Activated B cell treated with CpG ODN at 0.5 μM for 24 hours (primary cell): ENCODE measurements at regions not wholly inside any gene's neighbourhood (a gene's known extent, or its start where the extent isn't known, plus 50 kb on each side); places are given as distances from the start of the nearest gene placed in this dataset.
"Not testable (repeated sequence)": the region's sequence is repeated elsewhere in the genome, so short reads cannot be mapped to it uniquely, and the experiment has no call there.

Source experiments
- ATAC-seq: fragments of 200-7000 bp; cut with Tn5 transposase; one replicate; pipeline ENCODE4 v1.10.0; 2021; ENCODE audit warnings: low read depth, mild to moderate bottlenecking, moderate library complexity
- CTCF ChIA-PET: fragments of 350-600 bp; sonication (Branson Sonifier 250); formaldehyde crosslinking; loops from one replicate; lab custom pipeline; 2021; ENCODE audit warnings: antibody characterized with exemption; lab: Charles Lee
- POLR2A ChIA-PET: fragments of 350-600 bp; sonication (Branson Sonifier 250); formaldehyde crosslinking; loops from one replicate; lab custom pipeline; 2021; ENCODE audit warnings: antibody characterized with exemption; lab: Charles Lee
- DNase-seq: peaks from one replicate; pipeline ENCODE4 v3.0.0; 2022
- H3K27ac Mint-ChIP-seq: one replicate; pipeline ENCODE4 v1.8.0; 2020; ENCODE audit warnings: mixed read lengths
- H3K27me3 Mint-ChIP-seq: one replicate; pipeline ENCODE4 v1.8.0; 2021; ENCODE audit warnings: mixed read lengths
- H3K36me3 Mint-ChIP-seq: one replicate; pipeline ENCODE4 v1.8.0; 2021; ENCODE audit warnings: low read depth, mixed read lengths
- H3K4me1 Mint-ChIP-seq: one replicate; pipeline ENCODE4 v1.8.0; 2021; ENCODE audit warnings: mixed read lengths
- H3K4me3 Mint-ChIP-seq: one replicate; pipeline ENCODE4 v1.8.0; 2020; ENCODE audit warnings: mild to moderate bottlenecking, mixed read lengths
- H3K9me3 Mint-ChIP-seq: one replicate; pipeline ENCODE4 v1.8.0; 2020; ENCODE audit warnings: mixed read lengths
- intact Hi-C: fragments of 100-400 bp; cut with micrococcal nuclease; formaldehyde crosslinking; loops from one replicate; pipeline ENCODE4 v1.15.1; 2024
- TF ChIP-seq, protein P1 (sequence below): fragments of 200-600 bp; IDR thresholded peaks from one replicate; pipeline ENCODE4 v1.8.0; 2022; ENCODE audit warnings: antibody characterized with exemption, mild to moderate bottlenecking

- Mint-ChIP-seq H3K9me3 (peaks cover 7% of the 10 kb centered on the region), H3K4me1 (no peaks in the 10 kb centered on the region)
- CTCF ChIA-PET, result no interaction called here
Observed at GRCh38 chr2:163909411-163910080, 173.7 kb upstream of the FIGN start.

GRCh38 chr2:163906410-163906809 lies 170.6 kb upstream of the FIGN start:
- H3K4me3 Mint-ChIP-seq, result no peak overlapping the region
- no peak overlapping the region for H3K27ac Mint-ChIP-seq
- H3K4me1 Mint-ChIP-seq, result no peaks in the 10 kb centered on the region
- H3K27me3 Mint-ChIP-seq, result no peaks in the 10 kb centered on the region
- ChIA-PET POLR2A (no interaction called here), CTCF (no interaction called here)
- no peaks in the 10 kb centered on the region for H3K36me3 Mint-ChIP-seq
- TF ChIP-seq, protein P1, sequence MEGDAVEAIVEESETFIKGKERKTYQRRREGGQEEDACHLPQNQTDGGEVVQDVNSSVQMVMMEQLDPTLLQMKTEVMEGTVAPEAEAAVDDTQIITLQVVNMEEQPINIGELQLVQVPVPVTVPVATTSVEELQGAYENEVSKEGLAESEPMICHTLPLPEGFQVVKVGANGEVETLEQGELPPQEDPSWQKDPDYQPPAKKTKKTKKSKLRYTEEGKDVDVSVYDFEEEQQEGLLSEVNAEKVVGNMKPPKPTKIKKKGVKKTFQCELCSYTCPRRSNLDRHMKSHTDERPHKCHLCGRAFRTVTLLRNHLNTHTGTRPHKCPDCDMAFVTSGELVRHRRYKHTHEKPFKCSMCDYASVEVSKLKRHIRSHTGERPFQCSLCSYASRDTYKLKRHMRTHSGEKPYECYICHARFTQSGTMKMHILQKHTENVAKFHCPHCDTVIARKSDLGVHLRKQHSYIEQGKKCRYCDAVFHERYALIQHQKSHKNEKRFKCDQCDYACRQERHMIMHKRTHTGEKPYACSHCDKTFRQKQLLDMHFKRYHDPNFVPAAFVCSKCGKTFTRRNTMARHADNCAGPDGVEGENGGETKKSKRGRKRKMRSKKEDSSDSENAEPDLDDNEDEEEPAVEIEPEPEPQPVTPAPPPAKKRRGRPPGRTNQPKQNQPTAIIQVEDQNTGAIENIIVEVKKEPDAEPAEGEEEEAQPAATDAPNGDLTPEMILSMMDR, result no peak
- intact Hi-C loops, result no loop called here
- no peak for ATAC-seq
- DNase-seq, result no peak
- peaks cover 5% of the 10 kb centered on the region for H3K9me3 Mint-ChIP-seq

More at GRCh38 chr2:163909411-163910080, 173.7 kb upstream of the FIGN start:
- no peaks in the 10 kb centered on the region for H3K27me3 Mint-ChIP-seq
- no peaks in the 10 kb centered on the region for H3K36me3 Mint-ChIP-seq
- no peak overlapping the region for H3K4me3 Mint-ChIP-seq
- DNase-seq (no peak), ATAC-seq (no peak)
- POLR2A ChIA-PET, result no interaction called here
- TF ChIP-seq, protein P1, result no peak
- intact Hi-C loops, result no loop called here
- H3K27ac Mint-ChIP-seq, result no peak overlapping the region

- ATAC-seq, result no peak
- ChIA-PET POLR2A (no interaction called here), CTCF (no interaction called here)
- H3K9me3 Mint-ChIP-seq, result peaks cover 20% of the 10 kb centered on the region
- no peaks in the 10 kb centered on the region for H3K4me1 Mint-ChIP-seq
- no peak overlapping the region for H3K4me3 Mint-ChIP-seq
- H3K36me3 Mint-ChIP-seq, result no peaks in the 10 kb centered on the region
- no peaks in the 10 kb centered on the region for H3K27me3 Mint-ChIP-seq
- no peak for DNase-seq
- TF ChIP-seq, protein P1, result no peak
- intact Hi-C loops, result no loop called here
- H3K27ac Mint-ChIP-seq, result no peak overlapping the region
Observed at GRCh38 chr2:163897799-163898198, 162.0 kb upstream of the FIGN start.

DNA sequence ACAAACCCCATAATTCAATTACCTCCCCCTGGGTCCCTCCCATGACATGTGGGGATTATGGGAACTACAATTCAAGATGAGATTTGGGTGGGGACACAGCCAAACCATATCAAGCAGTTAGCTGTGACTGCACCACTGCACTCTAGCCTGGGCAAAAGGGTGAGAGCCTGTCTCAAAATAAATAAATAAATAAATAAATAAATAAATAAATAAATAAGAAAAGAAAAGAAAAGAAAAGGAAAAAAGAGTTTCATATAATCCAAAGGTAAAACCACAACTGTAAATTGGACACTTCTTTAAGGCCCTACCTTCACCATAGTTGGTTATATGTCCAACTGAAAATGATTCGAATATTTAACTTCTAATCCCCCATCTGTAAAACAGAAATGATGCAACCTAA lies 157.6 kb upstream of the FIGN start:
- intact Hi-C loops, H3K27me3 Mint-ChIP-seq, H3K36me3 Mint-ChIP-seq, H3K4me3 Mint-ChIP-seq, H3K27ac Mint-ChIP-seq, DNase-seq, CTCF ChIA-PET, H3K4me1 Mint-ChIP-seq, POLR2A ChIA-PET, H3K9me3 Mint-ChIP-seq, ATAC-seq: not testable (repeated sequence)

DNA sequence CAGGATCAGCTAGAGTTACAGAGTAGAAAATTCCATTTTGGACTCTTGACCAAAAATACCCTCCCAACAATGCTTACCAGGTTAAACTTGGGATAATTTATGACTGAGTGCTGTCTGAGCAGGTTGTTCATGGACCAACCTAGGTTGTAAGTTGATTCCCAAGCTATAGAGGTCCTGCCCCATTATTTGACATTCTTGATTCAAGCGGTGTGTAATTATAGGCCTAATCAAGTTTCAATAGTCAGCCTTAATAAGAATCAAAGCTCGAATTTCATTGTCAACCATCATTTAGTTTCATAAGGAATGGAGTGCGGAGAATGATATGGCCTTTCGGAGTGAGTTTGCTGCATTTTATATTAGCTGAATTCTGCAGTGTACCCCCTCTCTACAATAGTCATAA lies 152.8 kb upstream of the FIGN start:
- H3K36me3 Mint-ChIP-seq, result no peaks in the 10 kb centered on the region
- POLR2A ChIA-PET, result no interaction called here
- DNase-seq (no peak), ATAC-seq (no peak)
- H3K27ac Mint-ChIP-seq, result no peak overlapping the region
- intact Hi-C loops, result no loop called here
- no peaks in the 10 kb centered on the region for H3K4me1 Mint-ChIP-seq
- CTCF ChIA-PET, result no interaction called here
- no peaks in the 10 kb centered on the region for H3K27me3 Mint-ChIP-seq
- no peaks in the 10 kb centered on the region for H3K9me3 Mint-ChIP-seq
- TF ChIP-seq, protein P1, result no peak
- no peak overlapping the region for H3K4me3 Mint-ChIP-seq

GRCh38 chr2:163887182-163887581 lies 151.4 kb upstream of the FIGN start:
- Mint-ChIP-seq H3K4me3 (no peak overlapping the region), H3K4me1 (no peaks in the 10 kb centered on the region), H3K27ac (no peak overlapping the region), H3K27me3 (no peaks in the 10 kb centered on the region), H3K9me3 (no peaks in the 10 kb centered on the region), H3K36me3 (no peaks in the 10 kb centered on the region)
- CTCF ChIA-PET, result no interaction called here
- no peak for DNase-seq
- no peak for ATAC-seq
- intact Hi-C loops, result no loop called here
- POLR2A ChIA-PET, result no interaction called here
- TF ChIP-seq, protein P1, result no peak
